ENCODE measurements at regions not wholly inside any gene's neighbourhood (a gene's known extent, or its start where the extent isn't known, plus 50 kb on each side); places are given as distances from the start of the nearest gene placed in this dataset.

DNA sequence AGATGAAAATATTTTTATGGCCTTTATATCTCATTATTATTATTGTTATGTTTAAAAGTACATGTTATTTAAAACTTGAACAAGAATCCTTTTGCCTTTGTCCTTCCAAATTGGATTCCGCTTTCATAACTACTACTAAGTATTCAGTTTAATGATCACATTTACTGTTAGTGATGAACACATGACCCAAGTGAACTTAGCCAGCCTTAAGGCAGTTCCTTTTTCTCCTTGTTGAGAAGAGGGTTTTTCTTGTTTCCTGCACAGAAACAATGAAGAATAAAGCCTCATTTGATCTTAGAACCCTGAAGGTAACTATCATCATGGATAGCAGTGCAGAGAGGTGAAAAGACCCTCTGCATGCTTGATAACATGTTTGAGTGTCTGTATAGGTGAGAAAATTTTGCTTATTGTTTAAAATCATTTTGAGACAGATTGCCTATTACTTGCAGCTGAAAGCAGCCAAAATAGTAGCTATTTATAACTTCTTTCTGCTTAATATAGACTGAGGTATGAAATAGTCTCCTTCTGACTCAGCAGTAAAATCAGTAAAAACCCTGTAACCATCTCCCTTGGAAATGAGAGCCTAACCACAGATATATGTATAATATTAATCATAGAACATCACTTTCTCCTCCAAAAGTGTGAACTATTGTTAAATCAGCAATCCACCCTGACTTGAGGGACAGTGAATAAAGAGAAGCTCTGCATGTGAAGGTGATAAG is 266.2 kb downstream of the SPATA31D1 start:
- Mint-ChIP-seq H3K4me1 (ENCODE audit: low read depth) (peaks cover 17% of the 10 kb centered on the region), H3K27me3 (ENCODE audit: insufficient read depth) (peaks cover 2% of the 10 kb centered on the region; the same call in 1 of the 2 replicates), H3K4me3 (no peak overlapping the region), H3K9me3 (no peaks in the 10 kb centered on the region), H3K36me3 (ENCODE audit: low read depth) (no peaks in the 10 kb centered on the region), H3K27ac (no peak overlapping the region)
- peak; percentile 17 for DNase-seq
- TF ChIP-seq, protein P1, sequence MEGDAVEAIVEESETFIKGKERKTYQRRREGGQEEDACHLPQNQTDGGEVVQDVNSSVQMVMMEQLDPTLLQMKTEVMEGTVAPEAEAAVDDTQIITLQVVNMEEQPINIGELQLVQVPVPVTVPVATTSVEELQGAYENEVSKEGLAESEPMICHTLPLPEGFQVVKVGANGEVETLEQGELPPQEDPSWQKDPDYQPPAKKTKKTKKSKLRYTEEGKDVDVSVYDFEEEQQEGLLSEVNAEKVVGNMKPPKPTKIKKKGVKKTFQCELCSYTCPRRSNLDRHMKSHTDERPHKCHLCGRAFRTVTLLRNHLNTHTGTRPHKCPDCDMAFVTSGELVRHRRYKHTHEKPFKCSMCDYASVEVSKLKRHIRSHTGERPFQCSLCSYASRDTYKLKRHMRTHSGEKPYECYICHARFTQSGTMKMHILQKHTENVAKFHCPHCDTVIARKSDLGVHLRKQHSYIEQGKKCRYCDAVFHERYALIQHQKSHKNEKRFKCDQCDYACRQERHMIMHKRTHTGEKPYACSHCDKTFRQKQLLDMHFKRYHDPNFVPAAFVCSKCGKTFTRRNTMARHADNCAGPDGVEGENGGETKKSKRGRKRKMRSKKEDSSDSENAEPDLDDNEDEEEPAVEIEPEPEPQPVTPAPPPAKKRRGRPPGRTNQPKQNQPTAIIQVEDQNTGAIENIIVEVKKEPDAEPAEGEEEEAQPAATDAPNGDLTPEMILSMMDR (IDR thresholded peaks at IDR 0.05): no peak

DNA sequence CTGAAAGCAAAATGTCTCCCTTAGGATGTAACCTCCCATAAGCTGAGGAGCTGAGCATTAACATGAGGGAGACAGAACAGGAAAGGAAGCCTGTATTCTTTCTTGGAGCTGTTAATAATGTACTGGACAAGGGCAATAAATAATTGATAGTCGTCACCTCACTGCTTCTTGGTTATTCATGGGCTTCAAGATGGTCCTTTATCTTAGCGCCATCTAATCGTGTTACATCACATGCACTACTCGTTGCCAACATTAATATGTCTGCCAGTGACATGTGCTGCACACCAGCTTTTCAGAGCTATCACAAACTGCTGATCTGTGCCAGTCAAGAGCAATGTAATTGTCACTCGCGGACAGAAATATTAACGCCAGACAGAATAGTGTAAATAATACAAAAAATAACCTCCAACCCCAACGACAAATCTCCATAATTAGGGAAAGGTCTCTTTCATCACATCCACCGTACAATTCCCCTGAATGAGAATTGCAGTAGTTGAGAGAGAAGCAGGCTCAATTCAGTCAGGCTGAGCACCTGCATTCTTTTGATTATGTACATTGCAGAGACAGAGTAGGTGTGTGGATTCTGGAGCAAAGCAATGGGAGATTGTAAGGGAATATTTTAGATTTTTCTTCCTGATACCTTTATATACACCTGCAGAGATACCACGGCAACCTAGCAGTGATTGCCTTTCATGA is 267.1 kb downstream of the SPATA31D1 start:
- no peaks in the 10 kb centered on the region for H3K36me3 Mint-ChIP-seq (ENCODE audit: low read depth)
- H3K4me3 Mint-ChIP-seq: no peak overlapping the region
- no peaks in the 10 kb centered on the region for H3K9me3 Mint-ChIP-seq
- TF ChIP-seq, protein P1 (IDR thresholded peaks at IDR 0.05): no peak
- peaks cover 17% of the 10 kb centered on the region for H3K4me1 Mint-ChIP-seq (ENCODE audit: low read depth)
- no peak for DNase-seq
- no peak overlapping the region for H3K27ac Mint-ChIP-seq
- peaks cover 2% of the 10 kb centered on the region; the same call in 1 of the 2 replicates for H3K27me3 Mint-ChIP-seq (ENCODE audit: insufficient read depth)

DNA sequence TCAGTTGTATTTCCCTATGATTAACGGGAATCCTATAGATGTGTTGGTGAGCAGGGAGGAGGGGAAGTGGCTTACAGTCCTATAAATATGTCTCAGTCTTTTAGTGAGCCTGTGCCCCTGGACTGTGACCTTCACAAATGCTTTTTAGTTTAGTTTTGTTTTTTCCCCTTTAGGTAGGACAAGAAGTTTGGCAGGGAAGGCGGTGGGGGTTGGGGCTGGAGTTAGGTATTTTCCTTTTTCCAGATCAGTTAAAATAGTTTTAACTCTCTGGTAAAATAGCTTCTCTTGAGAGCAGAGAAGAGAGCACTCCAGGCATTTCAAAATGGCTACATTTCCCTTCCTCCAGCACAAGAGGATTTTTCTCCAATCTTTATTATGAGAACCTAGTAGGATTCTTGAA is 272.1 kb downstream of the SPATA31D1 start:
- no peaks in the 10 kb centered on the region for H3K9me3 Mint-ChIP-seq
- no peaks in the 10 kb centered on the region for H3K36me3 Mint-ChIP-seq (ENCODE audit: low read depth)
- peaks cover under 1% of the 10 kb centered on the region; the same call in 1 of the 2 replicates for H3K4me1 Mint-ChIP-seq (ENCODE audit: low read depth)
- H3K27me3 Mint-ChIP-seq (ENCODE audit: insufficient read depth): peaks cover 4% of the 10 kb centered on the region; the same call in 1 of the 2 replicates
- no peak for DNase-seq
- no peak overlapping the region for H3K27ac Mint-ChIP-seq
- no peak overlapping the region for H3K4me3 Mint-ChIP-seq
- TF ChIP-seq, protein P1 (IDR thresholded peaks at IDR 0.05): no peak

DNA sequence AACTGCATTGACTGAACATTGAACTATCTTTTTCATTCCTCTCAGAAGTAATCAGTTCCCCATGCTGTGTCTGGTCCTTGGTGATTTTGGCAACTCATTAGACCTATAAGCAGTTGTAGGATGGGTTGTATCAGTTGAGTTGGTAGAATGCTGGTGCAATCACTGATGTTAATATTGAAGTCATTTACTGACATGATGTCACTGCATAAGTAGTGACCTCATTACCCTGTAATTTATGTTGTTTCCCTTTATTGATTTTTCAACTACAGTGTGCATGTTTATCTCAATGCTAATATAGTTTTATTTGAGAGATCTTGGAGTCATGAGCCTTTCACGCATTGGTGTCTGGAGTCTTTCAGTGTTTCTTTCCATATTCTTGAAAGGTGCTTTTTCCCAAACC is 275.0 kb downstream of the SPATA31D1 start:
- Mint-ChIP-seq H3K27me3 (ENCODE audit: insufficient read depth) (peaks cover 4% of the 10 kb centered on the region; the same call in 1 of the 2 replicates), H3K36me3 (ENCODE audit: low read depth) (no peaks in the 10 kb centered on the region), H3K27ac (no peak overlapping the region), H3K4me3 (no peak overlapping the region), H3K4me1 (ENCODE audit: low read depth) (no peaks in the 10 kb centered on the region), H3K9me3 (no peaks in the 10 kb centered on the region)
- no peak for DNase-seq
- TF ChIP-seq, protein P1 (IDR thresholded peaks at IDR 0.05): no peak

DNA sequence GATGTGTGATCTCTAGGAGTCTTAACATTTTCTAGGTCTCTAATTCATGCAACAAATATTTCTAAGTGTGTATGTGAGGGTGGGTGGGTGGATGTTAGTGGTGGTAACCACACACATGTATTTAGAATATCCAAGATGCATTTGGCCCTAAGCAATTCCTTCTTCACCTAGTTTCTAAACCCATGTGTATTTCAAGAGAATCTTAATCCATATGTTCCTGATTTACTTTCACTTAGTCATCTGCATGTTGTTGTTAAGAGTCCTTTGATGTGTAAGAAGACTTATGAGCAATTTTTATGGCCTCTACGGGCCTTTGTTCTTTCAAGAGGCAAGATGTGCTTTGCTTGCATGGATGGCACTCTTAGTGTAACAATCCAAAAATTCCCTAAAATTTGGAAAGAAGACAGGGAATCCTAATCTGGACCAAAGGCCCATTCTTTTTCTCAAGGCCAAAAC is 282.6 kb downstream of the SPATA31D1 start:
- DNase-seq: peak; percentile 82
- TF ChIP-seq, protein P1 (IDR thresholded peaks at IDR 0.05): no peak
- peaks cover 63% of the 10 kb centered on the region for H3K4me1 Mint-ChIP-seq (ENCODE audit: low read depth)
- no peaks in the 10 kb centered on the region; the same call in 1 of the 2 replicates for H3K27me3 Mint-ChIP-seq (ENCODE audit: insufficient read depth)
- peak overlapping the region; percentile 77 for H3K27ac Mint-ChIP-seq
- peak overlapping the region; percentile 35 for H3K4me3 Mint-ChIP-seq
- no peaks in the 10 kb centered on the region for H3K9me3 Mint-ChIP-seq
- H3K36me3 Mint-ChIP-seq (ENCODE audit: low read depth): no peaks in the 10 kb centered on the region
